MCF 10A (cell line): ENCODE measurements at regions not wholly inside any gene's neighbourhood (a gene's known extent, or its start where the extent isn't known, plus 50 kb on each side); places are given as distances from the start of the nearest gene placed in this dataset.

Experiments used
- BruUV-seq: library from RNA; stranded (reverse); fragments of 400-500 nt; replicated peaks from 2 replicates; lab custom pipeline; 2021; lab: Mats Ljungman, UMichigan
- CTCF ChIA-PET: fragments of 300-600 bp; sonication (Branson Sonifier 250); formaldehyde crosslinking; extraction: SDS; loops from one replicate; lab custom pipeline; 2021; ENCODE audit warnings: antibody characterized with exemption, inconsistent platforms; lab: Yijun Ruan, JAX
- POLR2A ChIA-PET: fragments of 300-600, 350-650 bp; sonication (Branson Sonifier 250); formaldehyde crosslinking; extraction: SDS; loops from one replicate; lab custom pipeline; 2020; ENCODE audit warnings: antibody characterized with exemption, inconsistent platforms; lab: Yijun Ruan, JAX
- DNase-seq: peaks from one replicate; pipeline ENCODE4 v3.0.0-alpha.2; 2018; ENCODE audit not compliant: unreplicated experiment
- H3K27ac Mint-ChIP-seq: one replicate; pipeline ENCODE4 v1.8.0; 2022; ENCODE audit warnings: mild to moderate bottlenecking, low read depth, mixed read lengths; ENCODE audit not compliant: unreplicated experiment
- H3K27me3 Mint-ChIP-seq: one replicate; pipeline ENCODE4 v1.8.0; 2022; ENCODE audit warnings: mixed read lengths; ENCODE audit not compliant: insufficient read depth, unreplicated experiment
- H3K36me3 Mint-ChIP-seq: one replicate; pipeline ENCODE4 v1.8.0; 2022; ENCODE audit warnings: mild to moderate bottlenecking, moderate library complexity, mixed read lengths; ENCODE audit not compliant: insufficient read depth, unreplicated experiment
- H3K4me1 Mint-ChIP-seq: one replicate; pipeline ENCODE4 v1.8.0; 2022; ENCODE audit warnings: mixed read lengths; ENCODE audit not compliant: insufficient read depth, unreplicated experiment
- H3K4me3 Mint-ChIP-seq: one replicate; pipeline ENCODE4 v1.8.0; 2022; ENCODE audit warnings: mild to moderate bottlenecking, moderate library complexity, mixed read lengths; ENCODE audit not compliant: unreplicated experiment
- H3K9me3 Mint-ChIP-seq: one replicate; pipeline ENCODE4 v1.8.0; 2022; ENCODE audit warnings: mixed read lengths; ENCODE audit not compliant: unreplicated experiment
- CTCF ChIP-seq: fragments of 200-600 bp; IDR thresholded peaks from one replicate; pipeline ENCODE4 v1.8.0; 2022; ENCODE audit warnings: antibody characterized with exemption, mild to moderate bottlenecking; ENCODE audit not compliant: unreplicated experiment
- intact Hi-C: fragments of 100-400 bp; cut with micrococcal nuclease; formaldehyde crosslinking; loops from 2 replicates; pipeline ENCODE4 v1.14.1; 2022

- no peak for DNase-seq
- no peak overlapping the region for H3K27ac Mint-ChIP-seq
- peaks cover 42% of the 10 kb centered on the region for H3K4me1 Mint-ChIP-seq
- H3K27me3 Mint-ChIP-seq, result no peaks in the 10 kb centered on the region
- no TSS peak for BruUV-seq
- TF ChIP-seq CTCF, result no peak
- ChIA-PET POLR2A (interaction anchor here (1.2 to 5.3 kb wide), 3 partner anchors 18 to 302 kb away, joined by 4 to 33 read pairs (median 5); no protein-coding TSS in a partner anchor), CTCF (interaction anchor here (0.6 kb wide), 2 partner anchors 32 to 44 kb away, joined by 3 read pairs; no protein-coding TSS in a partner anchor)
- intact Hi-C loops, result no loop called here
- no peaks in the 10 kb centered on the region for H3K9me3 Mint-ChIP-seq
- H3K4me3 Mint-ChIP-seq, result no peak overlapping the region
- H3K36me3 Mint-ChIP-seq, result no peaks in the 10 kb centered on the region
Observed at GRCh38 chr4:38364383-38364963, 299.5 kb upstream of the KLF3 start.

GRCh38 chr4:38365261-38365660, 298.7 kb upstream of the KLF3 start:
- no TSS peak for BruUV-seq
- ChIA-PET CTCF (interaction anchor here (0.6 kb wide), 1 partner anchor 32 kb away, joined by 3 read pairs; no protein-coding TSS in a partner anchor), POLR2A (interaction anchor here (1.2 to 5.3 kb wide), 4 partner anchors 17 to 303 kb away, joined by 4 to 33 read pairs (median 4); no protein-coding TSS in a partner anchor)
- no peaks in the 10 kb centered on the region for H3K9me3 Mint-ChIP-seq
- DNase-seq, result no peak
- H3K27me3 Mint-ChIP-seq, result no peaks in the 10 kb centered on the region
- TF ChIP-seq CTCF, result no peak
- peaks cover 37% of the 10 kb centered on the region for H3K4me1 Mint-ChIP-seq
- H3K4me3 Mint-ChIP-seq, result no peak overlapping the region
- intact Hi-C loops, result no loop called here
- H3K36me3 Mint-ChIP-seq, result no peaks in the 10 kb centered on the region
- no peak overlapping the region for H3K27ac Mint-ChIP-seq

GRCh38 chr4:38365748-38366310, 298.2 kb upstream of the KLF3 start:
- intact Hi-C loops, result no loop called here
- ChIA-PET POLR2A (interaction anchor here (0.8 to 5.3 kb wide), 6 partner anchors 16 to 302 kb away, joined by 3 to 33 read pairs (median 4); no protein-coding TSS in a partner anchor), CTCF (interaction anchor here (0.8 to 1.0 kb wide), 2 partner anchors 19 to 45 kb away, joined by 3 to 5 read pairs; no protein-coding TSS in a partner anchor)
- H3K4me3 Mint-ChIP-seq, result no peak overlapping the region
- no peaks in the 10 kb centered on the region for H3K27me3 Mint-ChIP-seq
- DNase-seq, result no peak
- peak overlapping the region; percentile 17 for H3K27ac Mint-ChIP-seq
- BruUV-seq, result no TSS peak
- no peak for TF ChIP-seq CTCF
- no peaks in the 10 kb centered on the region for H3K9me3 Mint-ChIP-seq
- H3K4me1 Mint-ChIP-seq, result peaks cover 32% of the 10 kb centered on the region
- H3K36me3 Mint-ChIP-seq, result no peaks in the 10 kb centered on the region

GRCh38 chr4:38366456-38366855, 297.5 kb upstream of the KLF3 start:
- no TSS peak for BruUV-seq
- no peak overlapping the region for H3K4me3 Mint-ChIP-seq
- ChIA-PET CTCF (interaction anchor here (0.8 to 1.0 kb wide), 2 partner anchors 18 to 46 kb away, joined by 3 to 5 read pairs; no protein-coding TSS in a partner anchor), POLR2A (interaction anchor here (0.6 to 5.3 kb wide), 5 partner anchors 20 to 316 kb away, joined by 3 to 33 read pairs (median 4); no protein-coding TSS in a partner anchor)
- H3K36me3 Mint-ChIP-seq, result no peaks in the 10 kb centered on the region
- intact Hi-C loops, result no loop called here
- DNase-seq, result no peak
- no peaks in the 10 kb centered on the region for H3K27me3 Mint-ChIP-seq
- no peak for TF ChIP-seq CTCF
- peaks cover 36% of the 10 kb centered on the region for H3K4me1 Mint-ChIP-seq
- no peaks in the 10 kb centered on the region for H3K9me3 Mint-ChIP-seq
- peak overlapping the region; percentile 17 for H3K27ac Mint-ChIP-seq
